GM21786 (cell line): ENCODE measurements at regions not wholly inside any gene's neighbourhood (a gene's known extent, or its start where the extent isn't known, plus 50 kb on each side); places are given as distances from the start of the nearest gene placed in this dataset.
"Not testable (repeated sequence)": the region's sequence is repeated elsewhere in the genome, so short reads cannot be mapped to it uniquely, and the experiment has no call there.

Experiments used
- ATAC-seq: cut with Tn5 transposase; IDR thresholded peaks from one replicate; pipeline ENCODE4 v1.9.1; 2021; ENCODE audit not compliant: unreplicated experiment

- no peak for ATAC-seq
Observed at GRCh38 chr3:169029674-169030285, 633.7 kb downstream of the MECOM start.

DNA sequence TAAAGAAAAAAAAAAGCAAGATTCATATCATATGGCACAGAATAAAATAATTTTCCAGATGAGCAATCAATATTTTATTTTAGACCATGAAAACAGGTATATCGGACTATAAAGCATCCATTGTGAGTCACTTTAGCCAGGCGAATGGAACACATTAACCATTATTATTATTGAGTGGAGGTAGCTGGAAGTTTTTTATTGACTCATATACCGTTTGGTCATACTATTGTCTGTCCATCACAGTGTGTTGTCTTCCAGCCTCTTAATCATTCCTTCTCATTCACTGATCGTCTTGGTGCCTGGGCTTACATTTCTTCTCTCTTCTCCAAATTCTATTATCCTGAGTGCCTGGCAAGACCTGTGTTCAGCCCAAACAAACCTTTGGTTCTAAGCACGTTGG, 634.8 kb downstream of the MECOM start:
- ATAC-seq: no peak

DNA sequence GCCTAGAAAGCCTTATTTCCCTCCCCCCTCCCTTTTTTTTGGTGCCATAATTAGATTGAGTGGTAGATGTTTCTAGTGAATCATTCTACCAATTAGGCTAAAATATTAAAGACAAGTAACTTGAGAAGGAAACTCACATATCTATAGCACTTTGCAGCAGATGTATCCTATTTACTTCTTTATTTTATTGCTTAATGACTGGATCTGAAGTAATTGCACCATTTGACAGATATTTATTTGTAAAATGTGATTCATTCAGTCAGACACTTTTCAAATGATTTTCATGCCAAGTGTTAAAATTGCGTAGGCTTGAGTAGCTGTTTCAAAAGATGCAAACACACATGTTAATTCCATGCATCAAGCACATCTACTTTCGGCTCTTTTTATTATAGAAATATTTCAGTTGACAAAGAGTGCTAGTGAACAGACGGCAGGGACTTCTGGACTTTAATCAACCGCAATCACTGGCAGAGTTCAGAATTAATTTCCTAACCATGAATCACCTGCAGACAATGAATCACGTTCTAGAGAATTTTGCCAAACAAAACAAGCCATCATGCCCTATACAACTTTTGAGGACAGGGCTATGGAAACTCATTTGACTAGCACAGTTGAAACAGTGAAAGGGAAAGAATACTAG, 636.8 kb downstream of the MECOM start:
- no peak for ATAC-seq

DNA sequence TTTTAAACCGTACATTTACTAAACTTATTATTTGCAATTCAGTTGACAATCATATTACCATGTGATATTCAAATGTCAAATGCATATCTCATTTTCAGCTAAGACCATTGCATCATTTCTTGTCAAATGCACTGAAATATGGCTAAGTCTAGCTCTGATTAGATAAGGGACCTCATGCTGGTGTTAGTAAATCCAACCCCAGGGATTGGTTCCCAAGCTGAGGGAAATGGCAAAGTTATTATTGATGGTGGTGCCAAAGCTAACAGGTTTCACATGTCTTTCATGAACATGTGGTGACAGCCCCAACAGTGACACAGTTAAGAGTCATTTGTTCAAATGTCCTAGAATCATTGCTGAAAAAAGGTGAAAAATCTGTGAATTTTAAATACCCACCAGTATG, 641.1 kb downstream of the MECOM start:
- ATAC-seq: no peak

- no peak for ATAC-seq
Observed at GRCh38 chr3:169020371-169020770, 643.1 kb downstream of the MECOM start.

GRCh38 chr3:169009453-169009852, 654.1 kb downstream of the MECOM start:
- ATAC-seq: no peak

DNA sequence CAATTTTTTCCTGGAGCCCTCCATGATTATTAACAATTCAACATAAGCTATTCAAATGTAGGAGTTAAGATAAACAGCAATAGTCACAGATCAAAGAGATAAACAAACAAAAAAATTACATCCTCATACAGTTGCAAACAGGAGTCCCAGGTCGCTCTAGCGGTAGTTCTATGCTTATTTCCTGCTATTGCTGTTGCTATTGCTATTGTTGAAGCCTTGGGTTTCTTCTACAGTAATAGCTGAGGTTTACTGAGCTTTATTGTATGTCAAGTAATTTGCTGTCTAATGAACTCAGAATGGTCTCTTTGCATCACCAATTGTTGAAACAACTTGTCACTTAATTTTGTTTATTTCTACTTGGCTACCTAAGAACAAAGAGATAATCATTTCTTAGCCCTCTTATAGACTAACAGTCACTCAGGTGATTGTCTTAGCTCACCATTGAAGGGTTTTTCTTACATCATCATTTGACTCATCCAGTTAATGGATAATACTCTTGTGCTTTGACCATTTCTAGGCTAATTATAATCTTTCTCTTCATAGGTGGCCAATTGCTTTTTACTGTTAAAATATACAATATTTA, 654.6 kb downstream of the MECOM start:
- ATAC-seq: no peak

DNA sequence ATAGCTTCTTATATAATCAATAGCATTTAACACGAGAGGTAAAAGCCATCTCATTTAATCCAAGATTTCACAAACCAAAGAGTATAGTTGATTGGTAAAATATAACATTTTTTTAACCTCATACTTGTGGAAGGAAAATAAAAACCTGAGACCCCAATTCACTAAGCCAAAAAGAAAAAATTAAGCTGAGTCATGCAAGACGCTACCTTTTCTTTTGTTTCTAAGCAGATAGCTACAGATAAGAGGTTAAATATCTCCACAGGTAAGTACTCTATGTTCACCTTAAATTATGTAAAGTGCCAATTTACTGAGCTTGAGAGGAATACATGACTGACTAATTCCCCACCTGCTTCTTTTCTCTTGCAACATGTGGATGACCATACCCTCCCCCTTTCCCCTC, 656.4 kb downstream of the MECOM start:
- no peak for ATAC-seq

- ATAC-seq: not testable (repeated sequence)
Observed at GRCh38 chr3:169006398-169006797, 657.1 kb downstream of the MECOM start.

DNA sequence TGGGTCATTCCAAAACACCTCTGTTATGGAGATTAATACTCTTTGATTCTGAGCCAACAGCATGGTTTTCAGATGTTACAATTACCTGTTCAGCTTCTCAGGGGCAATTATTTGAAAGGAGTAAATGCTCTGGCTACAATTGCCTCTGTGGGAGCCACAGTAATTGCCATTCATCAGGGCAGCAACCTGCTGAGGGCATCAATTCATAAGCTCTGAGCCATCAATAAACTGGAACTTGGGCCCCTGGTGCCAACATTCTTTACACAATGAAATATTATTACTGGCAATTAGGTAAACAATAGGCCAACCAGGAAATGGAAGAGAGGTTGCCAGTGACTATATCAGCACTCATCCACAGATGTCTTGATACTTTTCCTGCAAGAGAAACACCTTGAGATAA, 660.8 kb downstream of the MECOM start:
- ATAC-seq: no peak

- no peak for ATAC-seq
Observed at GRCh38 chr3:168998792-168999191, 664.7 kb downstream of the MECOM start.

DNA sequence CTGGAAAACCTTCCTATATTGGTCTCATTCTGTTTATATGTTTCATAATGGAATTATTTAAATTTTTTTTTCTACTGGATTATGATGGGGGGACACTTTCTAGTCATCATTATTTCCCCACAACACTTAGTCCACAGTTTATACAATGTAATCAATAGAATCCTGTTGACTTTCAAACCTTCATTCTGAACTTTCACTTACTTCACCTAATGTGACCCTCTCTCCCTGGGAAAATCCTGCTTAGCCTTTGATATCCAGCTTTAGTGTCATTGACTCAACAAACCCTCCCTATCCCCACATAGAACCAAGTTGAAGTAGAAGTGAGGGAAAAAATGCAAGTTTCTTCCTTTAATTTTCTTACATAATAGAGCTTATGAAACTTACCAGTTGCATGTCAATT, 666.0 kb downstream of the MECOM start:
- no peak for ATAC-seq

DNA sequence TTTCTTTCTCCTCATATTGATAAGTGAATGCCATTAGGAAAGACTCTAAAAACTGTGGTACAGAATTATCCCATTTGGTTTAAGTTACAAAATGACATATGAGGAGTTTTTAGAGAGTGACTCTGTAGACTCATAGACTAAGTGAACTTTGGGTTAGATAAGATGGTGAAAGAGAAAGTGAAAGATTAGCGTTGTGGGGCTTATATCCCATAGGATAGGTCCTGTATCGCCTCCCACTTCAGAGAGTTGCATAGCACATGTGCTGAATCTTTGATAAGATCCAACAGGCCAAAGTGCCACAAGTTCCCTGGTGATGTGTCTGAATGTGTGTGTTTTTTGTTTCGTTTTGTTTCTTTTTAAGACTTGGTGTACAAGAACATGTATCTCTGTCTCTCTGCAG, 666.9 kb downstream of the MECOM start:
- ATAC-seq: no peak

DNA sequence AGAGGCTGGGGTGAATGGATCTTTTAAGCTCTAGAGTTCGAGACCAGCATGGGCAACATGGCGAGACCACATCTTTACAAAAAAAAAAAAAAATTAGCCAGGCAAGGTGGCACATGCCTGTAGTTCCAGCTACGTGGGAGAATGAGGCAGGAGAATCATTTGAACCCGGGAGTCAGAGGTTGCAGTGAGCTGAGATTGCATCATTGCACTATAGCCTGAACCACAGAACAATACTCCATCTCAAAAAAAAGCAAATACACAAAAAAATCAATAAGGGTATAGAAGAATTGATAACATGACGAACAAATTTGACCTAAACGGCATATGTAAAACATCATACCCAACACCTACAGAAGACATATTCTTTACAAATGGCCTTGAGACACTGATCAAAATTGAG, 668.4 kb downstream of the MECOM start:
- no peak for ATAC-seq

- no peak for ATAC-seq
Observed at GRCh38 chr3:168991803-168992202, 671.7 kb downstream of the MECOM start.

DNA sequence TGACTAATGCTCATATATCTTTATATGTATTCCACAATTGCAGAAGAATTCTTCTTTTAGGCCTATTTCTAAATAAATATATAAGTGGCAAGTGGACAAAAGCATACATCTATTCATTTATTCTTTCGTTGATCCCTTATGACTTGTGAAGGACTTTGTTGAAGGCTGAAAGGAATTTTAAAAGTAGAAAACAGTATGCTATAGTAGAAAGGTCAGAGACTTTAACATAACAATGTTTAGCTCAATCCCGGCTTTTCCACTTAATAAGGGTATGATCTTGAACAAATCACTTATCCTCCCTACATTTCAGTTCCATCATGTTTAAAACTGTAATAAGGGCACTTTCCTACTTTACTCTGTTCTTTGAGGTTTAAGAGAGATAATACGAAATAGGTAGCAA, 672.9 kb downstream of the MECOM start:
- no peak for ATAC-seq

GRCh38 chr3:168990134-168990533, 673.4 kb downstream of the MECOM start:
- ATAC-seq: no peak

- ATAC-seq: no peak
Observed at GRCh38 chr3:168989396-168989795, 674.1 kb downstream of the MECOM start.

- no peak for ATAC-seq
Observed at GRCh38 chr3:168988853-168989252, 674.7 kb downstream of the MECOM start.

GRCh38 chr3:168984872-168985271, 678.6 kb downstream of the MECOM start:
- no peak for ATAC-seq

- no peak for ATAC-seq
Observed at GRCh38 chr3:168983046-168983445, 680.5 kb downstream of the MECOM start.

GRCh38 chr3:168981396-168981795, 682.1 kb downstream of the MECOM start:
- ATAC-seq: no peak
